ENCODE measurements at regions not wholly inside any gene's neighbourhood (a gene's known extent, or its start where the extent isn't known, plus 50 kb on each side); places are given as distances from the start of the nearest gene placed in this dataset.

GRCh38 chr6:21648475-21649050 is 55.0 kb downstream of the SOX4 start:
- no peak for DNase-seq (ENCODE audit: extremely low read depth in 1 of 2, low read depth in 1 of 2)

GRCh38 chr6:21653323-21653722 is 59.8 kb downstream of the SOX4 start:
- no peak for DNase-seq (ENCODE audit: extremely low read depth in 1 of 2, low read depth in 1 of 2)

- DNase-seq (ENCODE audit: extremely low read depth in 1 of 2, low read depth in 1 of 2) = no peak
These were observed 60.4 kb downstream of the SOX4 start for GRCh38 chr6:21653905-21654304.

- DNase-seq (ENCODE audit: extremely low read depth in 1 of 2, low read depth in 1 of 2) = no peak
These were observed 60.8 kb downstream of the SOX4 start for GRCh38 chr6:21654361-21654760.

GRCh38 chr6:21663966-21664313 is 70.4 kb downstream of the SOX4 start:
- no peak for DNase-seq (ENCODE audit: extremely low read depth in 1 of 2, low read depth in 1 of 2)

GRCh38 chr6:21664314-21665109 is 71.0 kb downstream of the SOX4 start:
- no peak for DNase-seq (ENCODE audit: extremely low read depth in 1 of 2, low read depth in 1 of 2)

- no peak for DNase-seq (ENCODE audit: extremely low read depth in 1 of 2, low read depth in 1 of 2)
These were observed 71.5 kb downstream of the SOX4 start for GRCh38 chr6:21665110-21665391.

- no peak for DNase-seq (ENCODE audit: extremely low read depth in 1 of 2, low read depth in 1 of 2)
These were observed 72.0 kb downstream of the SOX4 start for GRCh38 chr6:21665392-21666200.

- no peak for DNase-seq (ENCODE audit: extremely low read depth in 1 of 2, low read depth in 1 of 2)
These were observed 72.7 kb downstream of the SOX4 start for GRCh38 chr6:21666201-21666691.

GRCh38 chr6:21666853-21667681 is 73.5 kb downstream of the SOX4 start:
- no peak for DNase-seq (ENCODE audit: extremely low read depth in 1 of 2, low read depth in 1 of 2)

- DNase-seq (ENCODE audit: extremely low read depth in 1 of 2, low read depth in 1 of 2) = no peak
These were observed 75.2 kb downstream of the SOX4 start for GRCh38 chr6:21668795-21669194.

GRCh38 chr6:21676769-21677168 is 83.2 kb downstream of the SOX4 start:
- no peak for DNase-seq (ENCODE audit: extremely low read depth in 1 of 2, low read depth in 1 of 2)

GRCh38 chr6:21678990-21679389 is 85.4 kb downstream of the SOX4 start:
- no peak for DNase-seq (ENCODE audit: extremely low read depth in 1 of 2, low read depth in 1 of 2)

- DNase-seq (ENCODE audit: extremely low read depth in 1 of 2, low read depth in 1 of 2) = no peak
These were observed 86.3 kb downstream of the SOX4 start for GRCh38 chr6:21679761-21680265.

GRCh38 chr6:21680611-21681010 is 87.1 kb downstream of the SOX4 start:
- no peak for DNase-seq (ENCODE audit: extremely low read depth in 1 of 2, low read depth in 1 of 2)

GRCh38 chr6:21690489-21690888 is 96.9 kb downstream of the SOX4 start:
- no peak for DNase-seq (ENCODE audit: extremely low read depth in 1 of 2, low read depth in 1 of 2)

GRCh38 chr6:21691685-21692346 is 98.3 kb downstream of the SOX4 start:
- DNase-seq (ENCODE audit: extremely low read depth in 1 of 2, low read depth in 1 of 2) = no peak

- DNase-seq (ENCODE audit: extremely low read depth in 1 of 2, low read depth in 1 of 2) = no peak
These were observed 99.2 kb downstream of the SOX4 start for GRCh38 chr6:21692721-21693120.

- no peak for DNase-seq (ENCODE audit: extremely low read depth in 1 of 2, low read depth in 1 of 2)
These were observed 100.6 kb downstream of the SOX4 start for GRCh38 chr6:21694168-21694567.

GRCh38 chr6:21707524-21708319 is 114.2 kb downstream of the SOX4 start:
- DNase-seq (ENCODE audit: extremely low read depth in 1 of 2, low read depth in 1 of 2) = no peak

Measured in stimulated activated CD8-positive, alpha-beta memory T cell treated with anti-CD3 and anti-CD28 coated beads, Interleukin-7, amount 100 ng/mL, for 48 hours (primary cell).